ENCODE measurements at regions not wholly inside any gene's neighbourhood (a gene's known extent, or its start where the extent isn't known, plus 50 kb on each side); places are given as distances from the start of the nearest gene placed in this dataset.
"Not testable (repeated sequence)": the region's sequence is repeated elsewhere in the genome, so short reads cannot be mapped to it uniquely, and the experiment has no call there.

DNA sequence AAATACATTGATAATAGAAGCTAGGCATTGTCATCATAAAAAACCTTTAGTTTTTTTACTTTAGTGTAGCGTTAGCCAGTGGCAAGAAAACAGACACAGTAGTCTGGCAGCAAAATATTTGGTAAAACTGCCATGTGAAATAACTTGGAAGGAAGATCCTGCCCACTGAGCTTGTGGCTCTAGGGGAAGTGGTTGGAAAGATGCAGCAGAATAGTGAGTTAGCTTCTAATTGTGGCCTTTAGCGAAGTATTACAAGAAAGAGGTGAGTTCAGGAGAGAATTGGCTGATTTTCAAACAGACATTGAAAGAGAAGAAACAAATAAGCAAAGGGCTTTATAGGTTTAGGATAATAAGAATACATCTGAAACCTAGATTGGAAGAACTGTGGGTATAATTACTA is 1887.8 kb upstream of the CELF4 start:
- DNase-seq = no peak

DNA sequence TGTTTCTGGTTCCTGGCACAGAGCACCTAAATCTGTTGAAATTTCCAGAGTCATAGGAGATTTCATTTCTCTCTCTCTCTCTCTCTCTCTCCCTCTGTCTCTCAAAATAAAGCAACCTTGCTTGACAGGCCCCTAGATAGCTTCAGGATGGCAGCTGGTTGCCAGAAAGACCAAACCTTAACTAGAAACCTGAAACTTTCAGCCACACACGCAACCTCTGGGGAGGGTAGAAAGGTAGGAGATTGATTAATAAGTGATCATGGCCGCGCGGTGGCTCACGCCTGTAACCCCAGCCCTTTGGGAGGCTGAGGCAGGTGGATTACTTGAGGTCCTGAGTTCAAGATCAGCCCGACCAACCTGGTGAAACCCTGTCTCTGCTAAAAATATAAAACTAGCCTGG is 1885.4 kb upstream of the CELF4 start:
- DNase-seq = no peak

DNA sequence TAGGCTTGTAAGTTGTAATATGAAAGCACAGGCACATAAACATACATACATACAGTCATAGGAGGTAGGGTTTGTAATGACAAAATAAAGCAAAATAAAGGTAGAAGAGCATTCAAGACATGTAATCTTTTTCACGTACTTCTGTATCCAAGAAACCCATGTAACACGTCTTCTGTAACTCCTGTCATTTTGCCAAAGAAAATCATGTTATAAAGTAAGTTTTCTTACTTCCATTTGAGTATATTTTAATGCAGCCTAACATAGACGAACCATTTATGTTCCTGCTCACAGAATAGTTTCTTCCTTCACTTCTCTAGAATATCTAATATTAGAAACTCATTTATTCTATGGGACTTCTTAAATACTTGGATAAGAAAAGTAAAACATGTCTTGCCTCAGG is 1884.0 kb upstream of the CELF4 start:
- DNase-seq = no peak

DNA sequence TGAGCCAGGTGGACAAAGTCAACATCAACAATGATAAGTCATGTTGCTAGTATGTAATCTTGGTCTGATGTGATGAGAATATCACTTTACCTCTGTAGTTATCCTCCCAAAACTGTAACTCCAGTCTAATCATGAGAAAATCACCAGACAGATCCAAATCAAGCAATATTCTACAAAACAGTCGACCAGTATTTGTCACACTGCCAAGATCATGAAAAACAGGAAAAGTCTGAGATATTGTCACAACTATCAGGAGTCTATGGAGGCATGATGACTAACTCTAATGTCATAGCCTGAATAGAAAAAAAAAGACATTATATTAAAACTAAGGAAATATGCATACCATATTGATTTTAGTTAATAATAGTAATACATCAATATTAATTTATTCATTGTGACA is 1883.3 kb upstream of the CELF4 start:
- no peak for DNase-seq

DNA sequence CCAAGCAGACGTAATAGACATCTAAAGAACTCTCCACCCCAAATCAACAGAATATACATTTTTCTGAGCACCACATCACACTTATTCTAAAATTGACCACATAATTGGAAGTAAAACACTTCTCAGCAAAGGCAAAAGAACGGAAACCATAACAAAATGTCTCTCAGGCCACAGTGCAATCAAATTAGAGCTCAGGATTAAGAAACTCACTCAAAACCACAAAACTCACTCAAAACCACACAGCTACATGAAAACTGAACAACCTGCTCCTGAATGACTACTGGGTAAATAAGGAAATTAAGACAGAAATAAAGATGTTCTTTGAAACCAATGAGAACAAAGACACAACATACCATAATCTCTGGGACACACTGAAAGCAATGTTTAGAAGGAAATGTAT is 1879.4 kb upstream of the CELF4 start:
- DNase-seq = not testable (repeated sequence)

DNA sequence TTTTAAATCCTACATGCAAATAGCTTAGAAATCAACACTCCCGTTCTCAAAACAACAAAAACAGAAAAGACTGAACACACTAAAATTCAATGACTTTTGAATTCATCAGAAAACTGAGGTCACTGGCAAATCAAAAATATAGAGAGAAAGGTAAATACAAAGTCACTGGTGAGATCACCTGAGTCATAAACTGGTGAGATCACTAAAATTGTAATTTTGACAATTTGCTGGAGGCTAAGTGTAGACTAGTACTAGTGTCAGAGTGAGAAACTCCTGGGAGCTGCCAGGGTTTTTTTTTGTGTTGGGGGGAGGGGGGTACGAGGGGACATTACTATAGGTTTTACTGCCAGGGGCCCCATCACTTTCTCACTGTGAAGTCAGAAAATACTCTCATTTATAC is 1876.0 kb upstream of the CELF4 start:
- no peak for DNase-seq

DNA sequence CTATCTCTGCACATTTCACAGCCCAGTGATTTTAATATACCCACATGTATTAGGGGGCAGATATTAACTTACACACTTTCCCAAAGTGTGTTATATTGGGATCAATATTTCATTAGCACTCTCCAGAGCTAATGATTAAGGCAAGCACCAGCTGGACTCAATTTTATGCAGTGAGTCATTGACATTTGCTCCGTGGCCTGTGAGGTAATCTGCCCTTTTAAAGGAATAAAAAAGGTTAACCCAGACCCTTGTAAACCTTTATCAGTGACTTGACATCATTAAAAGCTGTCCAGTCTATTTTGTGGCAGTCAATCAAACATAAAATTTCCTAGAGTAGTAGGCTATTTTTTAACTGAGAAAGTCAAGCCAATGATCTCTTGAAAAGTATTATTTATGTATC is 1870.4 kb upstream of the CELF4 start:
- DNase-seq = no peak

DNA sequence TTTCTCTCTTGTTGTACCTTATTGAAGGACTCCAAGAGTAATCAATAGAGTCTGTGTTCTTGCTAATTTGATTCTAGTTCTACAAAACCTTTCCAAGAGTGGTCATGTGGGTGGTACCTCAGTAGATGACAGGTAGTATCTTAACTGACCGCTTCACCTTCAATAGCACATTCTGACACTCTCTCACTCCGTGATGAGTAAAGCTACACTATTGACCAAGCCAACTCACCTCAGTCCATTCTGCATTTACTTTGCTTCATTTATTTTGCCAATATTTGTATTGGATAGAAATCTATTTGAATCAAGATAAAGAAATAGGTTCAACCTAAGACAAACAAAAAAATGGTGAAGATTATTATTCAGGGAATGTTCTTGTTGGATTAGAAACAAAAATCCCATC is 1869.6 kb upstream of the CELF4 start:
- no peak for DNase-seq

DNA sequence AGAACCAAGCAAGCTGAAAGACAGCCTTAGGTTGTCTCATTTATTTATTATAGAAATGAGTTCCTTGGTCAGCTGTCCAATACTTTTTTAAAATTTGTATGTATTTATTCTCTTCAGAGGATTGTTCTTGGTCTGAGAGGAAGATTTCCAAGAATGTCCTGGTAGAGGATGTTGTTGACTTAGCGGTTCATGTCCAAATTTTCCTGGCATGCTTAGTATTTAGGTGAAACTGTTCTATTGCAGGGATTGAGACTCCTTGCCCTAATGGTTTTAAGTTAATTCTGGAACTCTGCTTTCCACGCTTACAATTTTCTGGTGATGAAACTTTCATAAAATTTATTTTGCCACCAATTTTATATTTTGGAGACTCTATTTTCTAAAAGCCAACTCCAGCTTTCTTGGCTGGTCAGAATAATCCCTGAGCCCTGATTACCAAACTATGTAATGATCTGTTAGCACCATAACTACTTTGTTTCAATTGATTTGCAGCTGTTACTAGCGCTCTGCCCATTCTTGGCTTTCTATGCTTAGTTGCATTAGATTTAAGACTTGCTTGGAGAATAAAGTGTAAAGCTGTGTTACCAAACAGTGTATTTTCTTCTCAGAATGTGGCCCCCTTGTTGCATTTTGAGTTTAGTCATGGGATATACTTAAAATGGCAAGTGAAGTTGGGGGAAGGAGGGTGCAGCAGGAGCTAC is 1868.8 kb upstream of the CELF4 start:
- no peak for DNase-seq

DNA sequence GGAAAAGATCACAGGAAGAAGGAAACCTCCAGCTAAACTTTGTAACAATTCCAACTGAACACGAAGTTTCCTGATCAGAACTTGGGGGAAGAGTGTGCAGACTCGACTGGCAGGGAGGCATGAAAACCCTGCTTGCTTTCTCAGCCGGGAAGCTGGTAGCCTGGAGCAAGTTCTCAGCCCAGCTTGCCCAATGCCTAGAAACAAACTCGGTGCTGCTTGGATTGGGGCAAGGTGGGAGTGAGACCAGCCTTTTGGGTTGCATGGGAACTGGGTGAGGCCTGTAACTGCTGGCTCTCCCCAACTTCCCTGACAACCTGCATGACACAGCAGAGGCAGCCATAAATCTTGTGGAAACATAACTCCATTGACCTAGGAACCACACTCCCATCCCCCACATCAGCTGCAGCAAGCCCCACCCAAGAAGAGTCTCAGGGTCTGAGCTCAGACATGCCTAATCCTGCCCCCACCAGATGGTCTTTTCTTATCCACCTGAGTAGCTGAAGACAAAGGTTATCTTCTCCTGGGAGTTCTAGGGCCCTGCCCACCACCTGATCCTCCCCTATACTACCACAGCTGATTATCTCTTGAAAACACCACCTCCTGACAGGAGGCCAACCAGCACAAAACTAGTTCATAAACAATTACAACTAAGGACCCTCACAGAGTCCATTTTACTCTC is 1859.7 kb upstream of the CELF4 start:
- no peak for DNase-seq

DNA sequence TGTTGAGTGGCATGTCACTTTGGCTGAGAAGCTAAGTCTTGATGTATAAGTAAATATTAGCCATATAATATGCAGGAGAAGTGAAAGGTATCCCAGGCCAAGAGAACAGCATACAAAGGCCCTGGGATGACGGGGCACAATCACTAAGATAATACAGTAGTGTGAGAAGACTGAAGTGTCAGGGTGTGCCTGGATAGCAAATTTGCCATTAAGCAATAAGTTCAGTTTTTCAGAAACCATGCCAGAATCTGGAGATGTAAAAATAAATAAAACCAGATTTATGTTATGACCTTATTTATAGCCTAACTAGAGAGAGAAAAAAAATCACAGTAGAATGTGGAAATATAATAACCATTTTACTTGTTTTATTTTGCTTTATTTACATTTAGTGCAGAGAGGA is 1858.7 kb upstream of the CELF4 start:
- DNase-seq = no peak

DNA sequence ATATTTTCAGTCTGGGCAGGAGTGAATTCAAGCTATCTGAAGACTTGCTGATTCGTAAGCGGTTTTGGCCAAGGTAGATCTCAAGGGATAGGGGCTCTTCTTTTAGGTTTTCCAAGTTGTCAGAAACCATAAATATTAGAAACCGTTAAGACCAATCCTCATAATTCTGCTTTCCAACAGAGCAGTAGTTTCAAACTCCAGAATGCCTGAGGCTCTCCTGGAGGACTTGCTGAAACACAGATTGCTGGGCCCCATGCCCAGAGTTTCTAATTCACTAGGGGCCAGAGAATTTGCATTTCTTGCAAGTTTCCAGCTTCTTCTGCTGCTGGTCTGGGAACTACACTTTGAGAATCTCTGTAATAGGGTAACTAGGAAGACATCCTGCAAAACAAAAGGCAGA is 1855.7 kb upstream of the CELF4 start:
- no peak for DNase-seq

DNA sequence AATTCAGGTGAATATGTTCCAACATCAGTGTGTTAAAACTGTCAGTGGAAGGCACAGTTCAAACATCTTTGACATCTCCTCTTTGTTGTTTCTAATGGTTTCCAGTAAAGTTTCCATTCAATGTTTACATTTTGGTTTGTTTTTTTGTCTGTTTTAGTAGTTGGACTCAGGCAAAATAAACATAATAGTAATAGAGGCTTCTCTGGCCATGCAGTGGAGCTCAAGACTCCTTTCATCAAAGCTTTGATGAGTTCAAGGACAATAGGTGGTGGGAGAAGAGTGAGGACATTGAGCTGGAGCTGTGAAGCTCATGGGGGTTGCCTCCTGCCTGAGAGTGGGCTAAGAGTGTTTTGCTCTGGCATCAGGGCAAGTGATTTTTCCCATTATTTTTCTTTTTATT is 1853.7 kb upstream of the CELF4 start:
- no peak for DNase-seq

DNA sequence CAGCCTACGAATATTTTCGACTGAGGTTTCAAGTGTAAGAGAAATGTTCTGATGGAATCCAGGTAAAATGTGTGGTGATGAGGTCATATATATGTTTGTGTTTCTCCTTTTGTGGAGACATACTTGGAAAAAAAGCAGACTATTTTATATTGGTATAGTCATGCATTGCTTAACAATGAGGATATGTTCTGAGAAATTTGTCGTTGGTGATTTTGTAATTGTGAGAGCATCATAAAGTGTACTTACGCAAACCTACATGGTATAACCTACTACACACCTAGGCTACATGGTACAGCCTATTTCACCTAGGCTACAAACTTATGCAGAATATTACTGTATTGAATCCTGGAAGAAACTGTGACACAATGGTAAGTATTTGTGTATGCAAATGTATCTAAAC is 1849.9 kb upstream of the CELF4 start:
- no peak for DNase-seq

DNA sequence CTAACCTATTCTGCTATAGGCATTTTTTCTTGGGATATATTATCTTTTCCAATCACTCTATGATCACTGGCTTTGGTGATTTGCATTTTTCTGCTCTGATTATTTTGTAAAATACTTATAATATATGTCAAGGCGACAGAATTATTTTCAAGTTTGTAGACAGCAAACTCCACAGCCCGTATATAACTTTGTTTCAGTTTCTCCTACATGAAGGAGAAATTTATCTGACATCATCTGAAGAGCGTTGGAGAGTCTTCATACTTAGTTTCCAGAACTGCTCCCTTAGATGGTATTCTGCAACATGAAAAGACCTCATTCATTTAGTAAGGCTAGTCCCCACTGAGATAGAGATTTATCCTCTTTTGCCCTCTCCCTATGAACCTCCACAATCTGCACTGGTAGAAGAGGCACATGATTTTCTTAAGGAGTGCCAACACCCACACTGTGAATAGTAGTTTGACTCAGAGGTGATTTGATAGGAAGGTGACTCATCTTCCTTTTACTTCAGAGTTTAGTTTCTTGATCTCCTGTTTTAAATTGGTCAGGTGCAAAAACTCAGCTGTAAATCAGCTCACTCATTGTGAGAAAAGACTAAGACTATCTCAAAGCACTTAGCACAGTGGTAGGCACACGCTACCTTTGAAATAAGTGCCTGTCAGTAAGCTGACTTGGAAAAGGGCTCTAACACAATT is 1848.6 kb upstream of the CELF4 start:
- no peak for DNase-seq

DNA sequence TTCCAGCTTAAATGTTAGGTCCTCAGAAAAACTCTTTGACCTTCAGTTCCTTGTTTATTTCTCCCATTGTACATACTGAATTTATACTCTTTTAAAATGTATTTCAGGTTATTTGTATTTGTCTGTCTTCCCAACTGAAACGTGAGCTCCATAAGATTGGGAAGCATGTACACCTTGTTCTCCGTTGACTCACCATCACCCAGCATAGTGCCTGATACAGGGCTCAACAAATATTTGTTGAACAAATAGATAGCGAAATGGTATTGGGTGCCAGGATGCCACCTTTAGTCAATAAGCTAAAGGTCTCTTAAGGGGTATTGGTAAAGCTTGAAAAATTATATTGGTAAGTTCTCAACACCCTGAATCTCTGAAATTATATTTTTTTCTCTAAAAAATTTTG is 1841.3 kb upstream of the CELF4 start:
- no peak for DNase-seq

DNA sequence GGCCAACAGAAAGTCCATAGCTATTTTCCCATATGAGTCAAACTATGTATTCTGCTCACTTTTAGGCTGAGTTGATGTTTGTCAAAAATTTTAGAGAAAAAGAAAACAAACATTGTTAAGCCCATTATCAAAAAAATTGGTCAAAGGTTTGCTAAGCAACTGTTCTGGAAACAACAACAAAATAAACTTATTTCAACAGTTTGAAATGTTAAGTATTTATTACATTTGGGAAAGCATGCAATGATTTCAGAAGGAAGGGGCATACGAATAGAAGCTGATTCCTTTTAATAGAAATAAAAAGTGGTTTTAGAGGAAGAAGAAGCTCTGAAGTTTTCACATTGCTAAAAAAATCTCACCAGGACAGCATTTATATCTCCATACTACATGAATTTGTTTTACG is 1837.5 kb upstream of the CELF4 start:
- DNase-seq = no peak

DNA sequence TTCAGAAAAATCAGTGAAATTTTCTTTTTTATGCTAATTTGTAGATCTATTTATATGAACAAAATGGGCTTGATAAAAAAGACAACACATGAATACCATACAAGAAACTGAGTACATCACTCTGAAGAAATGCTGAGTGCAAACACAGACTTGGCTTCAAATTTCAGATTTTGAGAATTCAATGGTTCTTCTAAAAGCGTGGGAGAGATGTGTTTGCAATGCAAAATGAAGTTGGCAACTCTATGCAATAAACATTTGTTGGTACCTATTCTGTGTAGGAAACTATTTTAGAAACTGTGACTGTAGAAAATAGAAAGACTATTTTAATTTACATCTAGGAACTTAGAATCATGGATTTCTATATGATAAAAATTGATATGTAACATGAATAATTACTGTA is 1834.1 kb upstream of the CELF4 start:
- DNase-seq = no peak

DNA sequence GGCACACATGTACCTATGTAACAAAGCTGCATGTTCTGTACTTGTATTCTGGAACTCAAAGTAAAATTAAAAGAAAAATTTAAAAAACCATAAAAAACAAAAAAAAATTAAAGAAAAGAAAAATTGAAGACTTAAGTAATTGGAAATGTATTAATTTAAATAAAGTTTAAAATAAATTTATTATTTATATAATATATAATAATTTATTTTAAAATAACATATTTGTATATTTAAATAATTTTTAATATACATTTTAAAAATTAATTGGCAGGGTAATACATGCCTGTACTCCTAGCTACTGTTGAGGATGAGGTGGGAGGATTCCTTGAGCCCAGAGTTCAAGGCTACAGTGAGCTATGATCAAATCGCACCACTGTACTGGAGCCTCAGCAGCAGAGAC is 1830.6 kb upstream of the CELF4 start:
- no peak for DNase-seq

DNA sequence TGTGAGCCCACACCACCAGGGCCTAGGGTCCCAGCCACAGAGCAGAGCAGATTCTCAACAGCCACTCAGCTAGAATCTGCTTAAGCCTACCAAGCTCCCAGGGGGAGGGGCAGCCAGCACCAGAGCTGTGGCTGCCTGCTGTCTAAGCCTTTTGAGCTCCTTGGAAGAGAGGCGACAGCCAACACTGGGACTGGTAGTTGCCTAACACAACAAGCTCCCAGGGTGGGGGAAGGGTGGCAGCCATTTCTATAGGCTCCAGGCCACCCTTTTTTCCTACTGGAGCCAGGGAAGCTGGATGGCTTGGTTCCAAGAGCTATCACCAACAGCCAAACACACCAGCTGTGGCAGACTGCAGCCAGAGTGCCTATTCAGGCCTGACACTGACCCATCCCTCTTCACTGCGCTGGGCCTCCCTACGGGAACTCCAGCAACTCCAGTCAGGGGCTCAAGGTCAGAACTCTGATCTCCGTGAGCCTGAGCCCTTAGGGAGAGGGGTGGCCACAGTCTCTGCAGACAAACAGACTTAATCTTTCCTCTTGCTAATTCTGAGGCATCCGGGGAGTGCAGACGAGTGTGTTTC is 1824.3 kb upstream of the CELF4 start:
- DNase-seq = no peak

DNA sequence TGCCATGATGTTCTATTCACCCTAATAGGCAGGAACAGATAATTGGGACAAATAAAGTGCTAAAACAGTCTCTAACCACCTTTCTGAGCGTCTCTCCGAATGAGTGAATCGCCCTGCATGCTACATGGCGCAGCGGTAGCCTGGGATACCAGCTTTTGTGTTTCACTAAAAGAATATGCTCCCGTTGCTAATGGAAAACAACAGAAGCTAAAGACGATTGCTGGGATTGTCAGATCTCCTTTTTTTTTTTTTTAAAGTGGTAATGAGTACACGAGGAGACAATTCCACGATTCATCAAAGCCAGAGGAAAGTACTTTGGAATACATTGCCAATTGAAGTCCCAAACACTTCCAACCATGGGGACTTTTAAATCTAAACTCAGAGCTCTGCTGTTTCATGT is 1815.3 kb upstream of the CELF4 start:
- DNase-seq = no peak

DNA sequence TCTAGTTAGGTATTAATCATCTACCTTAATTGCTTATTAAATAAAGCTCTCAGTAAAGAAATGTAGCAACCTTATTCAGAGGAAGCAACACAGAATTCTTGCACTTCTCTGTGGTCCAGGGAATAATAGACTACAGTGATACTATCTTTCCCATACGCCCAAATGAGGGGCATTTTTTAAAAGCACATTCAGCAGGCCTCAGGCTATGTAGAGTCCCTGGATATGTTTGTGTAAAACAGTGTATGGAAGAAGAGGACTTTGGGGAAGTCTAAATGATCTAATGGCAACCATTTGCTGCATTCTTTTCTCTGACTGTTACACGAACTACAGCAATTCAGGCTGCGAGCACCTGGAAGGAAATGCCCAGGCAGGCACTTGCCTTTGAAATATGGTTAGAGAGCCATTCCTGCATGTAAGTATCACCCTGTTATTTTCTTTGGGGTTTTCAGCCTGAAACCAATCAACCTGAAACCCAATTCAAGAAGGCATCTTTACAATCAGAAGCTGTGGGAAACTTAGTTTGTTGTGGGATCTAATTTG is 1814.7 kb upstream of the CELF4 start:
- no peak for DNase-seq

DNA sequence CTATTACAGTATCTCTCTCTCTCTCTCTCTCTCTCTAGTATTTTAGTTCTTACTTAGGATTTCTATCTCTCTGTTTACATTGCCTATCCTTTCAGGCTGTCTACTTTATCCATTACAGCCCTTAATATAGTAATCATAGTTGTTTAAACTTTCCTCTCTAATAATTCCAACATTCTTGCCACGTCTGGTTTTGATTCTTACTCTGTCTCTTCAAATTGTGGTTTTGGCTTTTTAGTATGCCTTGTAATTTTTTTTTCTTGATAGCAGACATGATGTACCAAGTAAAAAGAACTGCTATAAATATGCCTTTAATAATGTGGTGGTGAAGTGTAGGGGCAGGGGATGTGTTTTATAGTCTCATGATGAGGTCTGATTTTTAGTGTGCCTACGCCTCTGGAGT is 1809.5 kb upstream of the CELF4 start:
- no peak for DNase-seq

DNA sequence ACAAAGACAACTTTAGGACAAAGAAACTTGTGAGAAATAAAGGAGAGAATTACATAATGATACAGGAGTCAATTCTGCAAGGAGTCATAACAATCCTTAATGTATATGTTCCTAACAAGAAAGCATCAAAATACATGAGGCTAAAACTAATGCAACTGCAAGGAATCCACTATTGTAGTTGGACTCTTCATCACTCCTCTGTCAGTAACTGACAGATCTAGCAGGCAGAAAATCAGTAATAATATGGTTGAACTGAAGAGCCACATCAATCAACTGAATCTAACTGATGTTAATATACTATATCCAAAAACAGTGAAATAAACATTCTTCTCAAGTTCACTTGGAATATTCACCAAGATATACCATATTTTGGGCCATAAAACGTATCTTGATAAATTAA is 1806.4 kb upstream of the CELF4 start:
- DNase-seq = no peak

Data from T-helper 9 cell (primary cell).